ENCODE measurements at regions not wholly inside any gene's neighbourhood (a gene's known extent, or its start where the extent isn't known, plus 50 kb on each side); places are given as distances from the start of the nearest gene placed in this dataset.

GRCh38 chr20:22924046-22924737, 110.9 kb upstream of the SSTR4 start:
- DNase-seq = no peak

DNA sequence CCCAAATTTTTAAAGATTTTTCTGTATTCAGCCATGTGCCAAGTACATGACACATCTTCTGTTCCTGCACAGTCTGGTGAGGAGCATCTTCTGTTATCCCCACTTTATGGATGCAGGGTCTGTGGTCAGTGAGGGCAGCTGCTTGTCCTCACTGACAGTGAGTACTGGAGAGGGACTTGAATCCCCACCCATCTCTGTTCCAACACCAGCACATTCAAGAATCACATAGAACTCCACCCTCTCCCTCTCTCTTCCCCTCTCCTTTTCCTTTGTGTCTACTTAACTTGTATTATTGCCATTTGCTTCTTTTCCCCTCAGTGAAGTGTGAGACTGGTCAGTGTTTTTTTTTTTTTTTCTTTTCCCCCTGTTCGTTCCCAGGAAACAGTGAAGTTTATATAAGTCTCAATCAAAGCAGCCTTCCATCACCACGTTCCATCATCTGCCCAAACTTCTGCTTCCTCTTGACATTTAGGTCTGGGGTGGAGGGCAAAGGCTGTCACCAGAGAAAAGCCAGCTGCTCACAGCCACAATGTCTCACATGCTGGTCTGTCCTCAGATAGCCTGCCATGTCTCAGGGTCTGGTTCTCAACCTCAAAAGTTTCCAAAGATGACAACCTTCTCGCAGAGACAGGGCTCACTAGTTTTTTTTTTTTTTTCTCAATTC, 110.0 kb upstream of the SSTR4 start:
- no peak for DNase-seq

- no peak for DNase-seq
Observed at GRCh38 chr20:22925613-22925983, 109.5 kb upstream of the SSTR4 start.

- no peak for DNase-seq
Observed at GRCh38 chr20:22927537-22927936, 107.6 kb upstream of the SSTR4 start.

DNA sequence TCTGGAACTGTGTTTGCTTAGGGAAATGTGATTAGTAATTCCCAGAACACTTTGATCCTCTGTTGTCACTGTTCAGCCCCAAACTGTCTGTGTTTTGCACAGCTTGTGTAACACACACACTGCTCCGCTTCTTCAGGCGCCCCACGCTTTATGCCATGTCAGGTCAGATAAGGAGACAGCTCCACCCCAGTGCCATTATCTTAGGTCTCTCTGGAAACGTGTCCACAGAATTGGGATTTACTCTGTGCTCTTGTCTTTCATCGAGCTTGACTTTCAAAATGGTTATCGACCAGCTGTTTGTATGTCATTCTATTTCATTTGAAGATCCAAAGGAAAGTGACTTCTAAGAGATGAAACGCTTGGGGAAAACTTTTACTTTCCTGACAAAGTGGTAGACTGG, 106.4 kb upstream of the SSTR4 start:
- no peak for DNase-seq

- DNase-seq = no peak
Observed at GRCh38 chr20:22929661-22930060, 105.5 kb upstream of the SSTR4 start.

DNA sequence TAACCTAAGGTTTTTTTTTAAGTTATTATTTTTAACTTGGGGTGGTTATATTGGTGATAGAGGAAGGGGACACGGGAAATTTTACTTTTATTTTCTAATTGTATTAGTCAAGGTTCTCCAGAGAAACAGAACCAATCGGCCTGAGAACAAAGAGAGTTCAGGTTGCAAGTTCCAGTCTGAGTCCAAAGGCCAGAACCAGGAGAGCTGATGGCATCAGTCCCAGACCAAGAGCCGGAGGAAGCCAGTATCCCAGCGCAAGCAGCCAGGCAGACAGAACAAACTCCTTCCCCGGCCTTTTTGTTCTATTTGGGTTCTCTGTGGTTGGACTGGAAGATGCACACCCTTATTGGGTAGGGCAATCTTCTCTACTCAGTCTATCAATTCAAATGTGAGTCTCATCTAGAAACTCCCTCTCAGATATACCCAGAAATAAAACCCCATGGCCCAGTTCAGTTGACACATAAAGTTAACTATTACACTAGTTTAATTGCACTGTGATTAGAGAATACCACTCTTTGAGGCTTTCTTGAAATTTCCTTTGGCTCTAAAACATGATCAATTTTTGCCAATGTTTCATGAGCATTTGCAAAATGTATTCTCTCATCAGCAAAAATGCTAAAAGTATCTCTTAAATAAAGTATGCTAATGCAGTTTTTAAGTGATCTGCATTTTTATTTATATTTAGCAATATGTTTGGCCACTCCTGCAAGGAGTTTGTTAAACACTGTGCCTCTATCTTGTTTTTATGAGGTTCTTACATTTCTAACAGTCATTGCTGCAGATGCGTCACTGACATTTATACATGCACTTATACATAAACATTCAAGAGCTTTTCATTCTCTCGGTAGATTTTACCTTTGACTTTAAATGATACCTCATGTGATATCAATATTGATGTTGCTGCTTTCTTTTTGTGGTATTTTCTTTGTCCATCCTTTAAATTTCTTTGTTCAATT, 103.2 kb upstream of the SSTR4 start:
- DNase-seq = no peak

GRCh38 chr20:22939181-22939580, 95.9 kb upstream of the SSTR4 start:
- no peak for DNase-seq

- no peak for DNase-seq
Observed at GRCh38 chr20:22940350-22940749, 94.8 kb upstream of the SSTR4 start.

DNA sequence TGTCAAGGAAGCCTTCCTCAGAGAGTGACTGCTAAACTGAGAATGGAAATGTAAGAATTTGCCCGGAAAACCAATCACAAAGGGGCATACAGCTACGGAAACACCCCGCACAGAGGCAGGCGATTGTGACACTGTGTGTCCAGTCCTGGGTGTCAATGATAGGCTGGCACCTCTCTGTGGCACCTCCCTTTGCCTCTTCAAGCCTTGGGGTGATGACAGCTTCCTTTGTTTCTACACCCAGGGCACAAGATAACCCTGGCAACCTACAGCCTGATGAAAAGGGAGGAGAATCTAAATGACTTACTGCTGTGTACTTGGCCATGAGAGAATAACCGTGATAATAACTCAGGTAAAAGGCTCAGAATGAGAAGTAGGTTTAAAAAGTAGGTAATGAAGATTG, 93.6 kb upstream of the SSTR4 start:
- no peak for DNase-seq

DNA sequence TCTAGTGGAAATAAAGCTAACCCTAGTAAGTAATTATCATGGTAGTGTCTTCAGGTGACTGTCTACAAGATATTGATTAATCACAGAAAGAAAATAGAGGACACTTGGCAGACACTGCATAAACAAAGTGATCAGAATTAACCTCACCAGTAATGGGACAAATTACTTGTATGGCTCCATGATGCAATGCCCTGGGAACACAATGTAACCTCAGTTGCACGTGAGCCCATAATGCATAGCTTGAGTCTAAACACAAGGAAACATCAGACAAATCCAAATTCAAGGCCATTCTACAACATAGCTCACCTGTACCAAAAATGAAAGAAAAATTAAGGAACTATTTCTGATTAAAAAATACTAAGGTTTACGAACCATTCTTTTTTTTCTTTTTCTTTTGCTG, 92.4 kb upstream of the SSTR4 start:
- DNase-seq = no peak

- DNase-seq = no peak
Observed at GRCh38 chr20:22944062-22944461, 91.0 kb upstream of the SSTR4 start.

- DNase-seq = no peak
Observed at GRCh38 chr20:22944936-22945335, 90.2 kb upstream of the SSTR4 start.

- no peak for DNase-seq
Observed at GRCh38 chr20:22946596-22946995, 88.5 kb upstream of the SSTR4 start.

GRCh38 chr20:22949331-22950109, 85.6 kb upstream of the SSTR4 start:
- DNase-seq = no peak

- no peak for DNase-seq
Observed at GRCh38 chr20:22951966-22952365, 83.1 kb upstream of the SSTR4 start.

DNA sequence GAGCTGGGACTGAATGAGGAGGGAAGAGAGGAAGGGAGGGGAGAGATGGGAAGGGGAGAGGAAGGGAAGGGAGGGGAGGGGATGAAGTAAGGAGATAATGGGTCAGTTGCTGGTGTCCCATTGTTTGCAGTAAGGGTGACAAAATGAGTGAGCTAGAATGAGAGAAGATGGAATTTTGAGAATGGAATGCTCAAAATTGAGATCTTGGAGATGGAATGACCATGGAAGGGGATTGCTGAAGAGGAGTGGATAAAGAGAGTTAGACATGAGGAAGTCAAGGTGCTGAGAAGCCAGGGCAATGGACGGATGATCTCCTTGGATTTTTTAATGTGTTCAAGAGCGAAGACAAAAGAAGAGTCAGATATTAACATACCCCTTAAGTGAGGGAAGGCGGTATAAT, 80.5 kb upstream of the SSTR4 start:
- no peak for DNase-seq

GRCh38 chr20:22958390-22958789, 76.7 kb upstream of the SSTR4 start:
- DNase-seq = no peak

GRCh38 chr20:22962567-22963439, 72.3 kb upstream of the SSTR4 start:
- DNase-seq = no peak

DNA sequence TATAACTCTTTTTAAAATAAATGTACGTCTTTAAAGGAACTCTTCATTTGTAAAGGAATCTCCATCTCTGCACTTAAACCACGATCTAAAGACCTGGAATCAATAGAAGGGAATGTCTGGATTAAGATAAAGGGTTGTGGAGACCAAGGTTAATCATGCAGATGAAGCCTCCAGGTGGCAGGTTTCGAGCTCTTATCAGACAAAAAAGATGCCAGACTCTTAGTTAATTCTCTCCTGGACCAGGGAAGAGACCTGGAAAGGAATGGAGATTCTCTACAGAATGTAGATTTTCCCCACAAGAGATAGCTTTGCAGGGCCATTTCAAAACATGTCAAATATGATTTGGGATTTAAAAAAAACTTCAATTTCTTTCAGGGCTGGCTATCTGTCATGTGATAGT, 71.5 kb upstream of the SSTR4 start:
- no peak for DNase-seq

GRCh38 chr20:22966787-22967464, 68.2 kb upstream of the SSTR4 start:
- no peak for DNase-seq

Data from activated CD4-positive, alpha-beta T cell treated with anti-CD3 and anti-CD28 coated beads for 4 hours (primary cell).